ENCODE measurements at regions not wholly inside any gene's neighbourhood (a gene's known extent, or its start where the extent isn't known, plus 50 kb on each side); places are given as distances from the start of the nearest gene placed in this dataset.

DNA sequence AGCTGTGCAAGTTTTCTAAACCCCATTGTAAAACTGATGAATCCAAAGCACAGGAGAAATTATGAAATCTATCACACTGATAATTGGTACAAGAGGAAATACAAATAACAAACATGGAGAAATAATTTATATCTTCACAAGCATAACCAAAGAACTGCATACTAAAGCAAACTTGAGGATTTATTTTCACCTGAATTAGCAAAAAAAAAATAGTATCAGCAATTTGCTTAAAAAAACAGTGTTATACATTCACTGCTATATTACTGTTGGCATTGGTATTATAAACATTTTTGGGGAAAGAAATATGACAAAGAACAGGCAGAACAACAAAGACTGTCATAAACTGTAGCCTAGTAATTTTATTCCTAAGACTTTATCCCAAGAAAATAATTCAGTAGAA lies 230.8 kb upstream of the NRP1 start:
- TF ChIP-seq, protein P1, sequence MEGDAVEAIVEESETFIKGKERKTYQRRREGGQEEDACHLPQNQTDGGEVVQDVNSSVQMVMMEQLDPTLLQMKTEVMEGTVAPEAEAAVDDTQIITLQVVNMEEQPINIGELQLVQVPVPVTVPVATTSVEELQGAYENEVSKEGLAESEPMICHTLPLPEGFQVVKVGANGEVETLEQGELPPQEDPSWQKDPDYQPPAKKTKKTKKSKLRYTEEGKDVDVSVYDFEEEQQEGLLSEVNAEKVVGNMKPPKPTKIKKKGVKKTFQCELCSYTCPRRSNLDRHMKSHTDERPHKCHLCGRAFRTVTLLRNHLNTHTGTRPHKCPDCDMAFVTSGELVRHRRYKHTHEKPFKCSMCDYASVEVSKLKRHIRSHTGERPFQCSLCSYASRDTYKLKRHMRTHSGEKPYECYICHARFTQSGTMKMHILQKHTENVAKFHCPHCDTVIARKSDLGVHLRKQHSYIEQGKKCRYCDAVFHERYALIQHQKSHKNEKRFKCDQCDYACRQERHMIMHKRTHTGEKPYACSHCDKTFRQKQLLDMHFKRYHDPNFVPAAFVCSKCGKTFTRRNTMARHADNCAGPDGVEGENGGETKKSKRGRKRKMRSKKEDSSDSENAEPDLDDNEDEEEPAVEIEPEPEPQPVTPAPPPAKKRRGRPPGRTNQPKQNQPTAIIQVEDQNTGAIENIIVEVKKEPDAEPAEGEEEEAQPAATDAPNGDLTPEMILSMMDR (IDR thresholded peaks at IDR 0.05): no peak
- no peak for TF ChIP-seq POLR2A (IDR thresholded peaks at IDR 0.05)
